CD14-positive monocyte (primary cell): ENCODE measurements at regions not wholly inside any gene's neighbourhood (a gene's known extent, or its start where the extent isn't known, plus 50 kb on each side); places are given as distances from the start of the nearest gene placed in this dataset.

Source experiments
- DNase-seq, 3 donors: peaks; one replicate each; pipeline ENCODE4 v3.0.0-alpha.2; 2011 to 2022
- H2AFZ ChIP-seq: 2 replicates; pipeline ENCODE4 v1.6.0; 2012; ENCODE audit warnings: mild to moderate bottlenecking, low read depth, low read length, inconsistent platforms; ENCODE audit not compliant: insufficient read depth, poor library complexity, severe bottlenecking
- H3K27ac ChIP-seq, 2 donors: 1 replicate in 1 of 2; 2 replicates in 1 of 2; pipeline ENCODE4 v1.5.1; 2012 to 2013; ENCODE audit warnings: low read length in 2 of 2, control low read depth in 1 of 2, inconsistent platforms in 1 of 2, low read depth in 1 of 2, mild to moderate bottlenecking in 1 of 2
- H3K27me3 ChIP-seq, 2 donors: one replicate each; pipeline versions ENCODE4 v1.6.0 to v1.6.1; 2011 to 2013; ENCODE audit warnings: low read length in 2 of 2; ENCODE audit not compliant: control insufficient read depth in 2 of 2, insufficient read depth in 2 of 2
- H3K36me3 ChIP-seq, 2 donors: replicated peaks in 1 of 2; 1 replicate in 1 of 2; 2 replicates in 1 of 2; pipeline versions ENCODE4 v1.5.1 to v1.6.1; 2012 to 2013; ENCODE audit warnings: low read length in 2 of 2, control low read depth in 1 of 2, inconsistent platforms in 1 of 2, mild to moderate bottlenecking in 1 of 2; ENCODE audit not compliant: insufficient read depth in 2 of 2, control insufficient read depth in 1 of 2
- H3K4me1 ChIP-seq, 2 donors: 1 replicate in 1 of 2; 2 replicates in 1 of 2; pipeline versions ENCODE4 v1.5.1 to v1.6.1; 2012 to 2013; ENCODE audit warnings: low read length in 2 of 2, control low read depth in 1 of 2, inconsistent platforms in 1 of 2, mild to moderate bottlenecking in 1 of 2, moderate library complexity in 1 of 2; ENCODE audit not compliant: insufficient read depth in 2 of 2, control insufficient read depth in 1 of 2
- H3K4me2 ChIP-seq: replicated peaks from 2 replicates; pipeline ENCODE3; 2012; ENCODE audit warnings: low read length, moderate library complexity, mild to moderate bottlenecking; ENCODE audit not compliant: poor library complexity, severe bottlenecking; ENCODE audit errors: extremely low read depth
- H3K4me3 ChIP-seq, 3 experiments: fragments of 200-600 bp in 1 of 3; sonication (generic) in 1 of 3; replicated peaks in 1 of 3; 1 replicate in 2 of 3; 2 replicates in 1 of 3; pipeline ENCODE4 v1.5.1; 2011 to 2013; ENCODE audit warnings: low read length in 3 of 3, mild to moderate bottlenecking in 3 of 3, control low read depth in 2 of 3, low read depth in 2 of 3, inconsistent platforms in 1 of 3, moderate library complexity in 1 of 3
- H3K79me2 ChIP-seq: 2 replicates; pipeline ENCODE4 v1.6.0; 2012; ENCODE audit warnings: mild to moderate bottlenecking, control low read depth, inconsistent platforms, low read length, moderate library complexity; ENCODE audit not compliant: insufficient read depth
- H3K9ac ChIP-seq: 2 replicates; pipeline ENCODE4 v1.6.0; 2017; ENCODE audit warnings: low read length, mild to moderate bottlenecking; ENCODE audit not compliant: insufficient read depth, poor library complexity, severe bottlenecking
- H3K9me3 ChIP-seq, 2 donors: replicated peaks in 1 of 2; 1 replicate in 1 of 2; 2 replicates in 1 of 2; pipeline versions ENCODE4 v1.5.1 to v1.6.1; 2012 to 2013; ENCODE audit warnings: low read length in 2 of 2, control low read depth in 1 of 2; ENCODE audit not compliant: control insufficient read depth in 1 of 2, insufficient read depth in 1 of 2
- H4K20me1 ChIP-seq: 2 replicates; pipeline ENCODE4 v1.6.0; 2012; ENCODE audit warnings: mild to moderate bottlenecking, low read length, control low read depth, moderate library complexity; ENCODE audit not compliant: insufficient read depth
- H3K27ac Mint-ChIP-seq, 7 donors: one replicate each; pipeline ENCODE4 v1.8.0; 2020; ENCODE audit warnings: mild to moderate bottlenecking in 7 of 7, mixed read lengths in 7 of 7, moderate library complexity in 6 of 7, inconsistent platforms in 2 of 7
- H3K27me3 Mint-ChIP-seq, 3 donors: one replicate each; pipeline ENCODE4 v1.8.0; 2021 to 2022; ENCODE audit warnings: low read depth in 3 of 3, mild to moderate bottlenecking in 3 of 3, mixed read lengths in 3 of 3, moderate library complexity in 3 of 3, inconsistent platforms in 1 of 3
- H3K36me3 Mint-ChIP-seq, 2 donors: one replicate each; pipeline ENCODE4 v1.8.0; 2020; ENCODE audit warnings: mixed read lengths in 2 of 2, inconsistent platforms in 1 of 2, mild to moderate bottlenecking in 1 of 2
- H3K4me1 Mint-ChIP-seq: one replicate; pipeline ENCODE4 v1.8.0; 2020; ENCODE audit warnings: mild to moderate bottlenecking, mixed read lengths
- H3K4me3 Mint-ChIP-seq, 2 donors: one replicate each; pipeline ENCODE4 v1.8.0; 2020; ENCODE audit warnings: mild to moderate bottlenecking in 2 of 2, mixed read lengths in 2 of 2, moderate library complexity in 1 of 2
- H3K9me3 Mint-ChIP-seq, 7 donors: one replicate each; pipeline ENCODE4 v1.8.0; 2020 to 2022; ENCODE audit warnings: mixed read lengths in 7 of 7, mild to moderate bottlenecking in 6 of 7, moderate library complexity in 6 of 7, inconsistent platforms in 2 of 7
- WGBS: methylation state at CpG from one replicate; pipeline ENCODE4 v1.1.5; 2013; ENCODE audit warnings: missing lambda C conversion rate; ENCODE audit not compliant: insufficient coverage; 5-methylcytosine and 5-hydroxymethylcytosine counted together
- intact Hi-C, 2 donors: fragments of 100-400 bp; cut with micrococcal nuclease; formaldehyde crosslinking; loops; one replicate each; pipeline versions ENCODE4 v1.15.0 to v1.15.1; 2023
- TF ChIP-seq, protein P1 (sequence below): fragments of 200-600 bp; IDR thresholded peaks from one replicate; pipeline ENCODE4 v1.8.0; 2022; ENCODE audit warnings: antibody characterized with exemption, mild to moderate bottlenecking

DNA sequence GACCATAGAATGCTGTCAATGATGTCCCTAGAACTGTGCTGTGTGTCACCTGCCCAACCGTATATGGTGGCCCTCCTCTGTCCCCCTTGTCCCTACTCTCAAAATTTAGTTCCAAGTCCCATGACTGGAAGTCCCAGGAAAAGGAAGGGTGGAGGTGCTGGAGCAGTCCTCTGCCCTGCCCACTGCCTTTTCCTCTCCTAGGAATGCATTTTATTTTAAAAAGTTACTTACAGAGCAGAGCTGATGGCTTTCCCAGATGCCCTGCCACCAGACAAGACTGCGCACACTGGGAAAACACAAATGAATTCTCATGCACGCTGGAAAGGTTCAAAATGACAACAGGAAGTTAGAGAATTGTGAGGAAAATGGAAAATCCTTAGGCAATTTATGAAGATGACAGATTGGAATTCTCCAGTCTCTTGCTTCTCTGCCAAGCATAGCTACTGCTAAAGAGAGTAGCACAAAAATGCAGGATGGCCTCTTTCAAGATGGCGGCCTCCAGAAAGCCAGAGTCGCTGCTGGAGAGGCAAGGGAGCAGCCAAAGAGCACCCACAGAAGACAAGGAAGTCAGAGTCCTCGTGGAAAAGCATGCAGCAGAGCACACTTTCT, 117.1 kb upstream of the TSC22D1 start:
- Histone ChIP-seq H2AFZ (no peak overlapping the region), H3K27ac (no peak overlapping the region), H3K79me2 (no peaks in the 10 kb centered on the region), H3K36me3 (no peaks in the 10 kb centered on the region), H3K4me1 (no peaks in the 10 kb centered on the region), H3K4me3 (no peak overlapping the region), H3K27me3 (no peaks in the 10 kb centered on the region), H3K4me2 (no peak overlapping the region), H3K9me3 (no peaks in the 10 kb centered on the region), H4K20me1 (no peaks in the 10 kb centered on the region), H3K9ac (no peak overlapping the region)
- H3K9me3 Mint-ChIP-seq: no peaks in the 10 kb centered on the region
- 93% methylated on average over 4 of the region's 6 CpGs for WGBS
- peaks cover 2 to 4% (median 4%) of the 10 kb centered on the region in 3 donors for H3K27me3 Mint-ChIP-seq
- no peak for DNase-seq
- H3K36me3 Mint-ChIP-seq: no peaks in the 10 kb centered on the region
- no peaks in the 10 kb centered on the region for H3K4me1 Mint-ChIP-seq
- intact Hi-C loops: no loop called here
- TF ChIP-seq, protein P1, sequence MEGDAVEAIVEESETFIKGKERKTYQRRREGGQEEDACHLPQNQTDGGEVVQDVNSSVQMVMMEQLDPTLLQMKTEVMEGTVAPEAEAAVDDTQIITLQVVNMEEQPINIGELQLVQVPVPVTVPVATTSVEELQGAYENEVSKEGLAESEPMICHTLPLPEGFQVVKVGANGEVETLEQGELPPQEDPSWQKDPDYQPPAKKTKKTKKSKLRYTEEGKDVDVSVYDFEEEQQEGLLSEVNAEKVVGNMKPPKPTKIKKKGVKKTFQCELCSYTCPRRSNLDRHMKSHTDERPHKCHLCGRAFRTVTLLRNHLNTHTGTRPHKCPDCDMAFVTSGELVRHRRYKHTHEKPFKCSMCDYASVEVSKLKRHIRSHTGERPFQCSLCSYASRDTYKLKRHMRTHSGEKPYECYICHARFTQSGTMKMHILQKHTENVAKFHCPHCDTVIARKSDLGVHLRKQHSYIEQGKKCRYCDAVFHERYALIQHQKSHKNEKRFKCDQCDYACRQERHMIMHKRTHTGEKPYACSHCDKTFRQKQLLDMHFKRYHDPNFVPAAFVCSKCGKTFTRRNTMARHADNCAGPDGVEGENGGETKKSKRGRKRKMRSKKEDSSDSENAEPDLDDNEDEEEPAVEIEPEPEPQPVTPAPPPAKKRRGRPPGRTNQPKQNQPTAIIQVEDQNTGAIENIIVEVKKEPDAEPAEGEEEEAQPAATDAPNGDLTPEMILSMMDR: no peak
- no peak overlapping the region for H3K4me3 Mint-ChIP-seq
- no peak overlapping the region for H3K27ac Mint-ChIP-seq

DNA sequence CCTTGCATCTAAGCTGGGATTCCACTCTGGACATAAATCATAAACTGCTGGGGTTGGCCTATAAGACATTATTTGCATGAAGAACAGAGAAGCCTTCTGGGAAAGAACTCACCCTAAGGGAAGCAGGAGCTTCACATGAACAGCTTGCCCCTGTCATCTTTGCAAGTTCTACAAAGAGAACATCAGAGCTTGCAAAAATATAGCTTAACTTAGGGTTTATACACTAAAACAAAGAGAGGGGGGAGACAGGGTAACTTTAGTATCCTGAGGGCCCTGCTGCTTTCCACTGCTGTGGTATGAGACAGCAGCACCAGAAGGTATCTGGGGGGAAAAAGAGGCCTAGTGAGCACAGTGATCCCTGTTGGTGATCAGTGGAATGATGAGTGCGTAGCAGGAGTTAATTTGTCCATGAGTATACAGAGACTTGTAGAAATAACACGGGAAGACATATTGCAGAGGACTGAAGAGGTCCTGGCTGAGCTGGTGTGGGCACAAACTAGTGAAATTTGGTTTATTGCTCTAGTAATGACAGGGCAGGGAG, 116.1 kb upstream of the TSC22D1 start:
- peaks cover 2 to 4% (median 4%) of the 10 kb centered on the region in 3 donors for H3K27me3 Mint-ChIP-seq
- Histone ChIP-seq H3K79me2 (no peaks in the 10 kb centered on the region), H3K27ac (no peak overlapping the region), H3K4me1 (no peaks in the 10 kb centered on the region), H3K27me3 (no peaks in the 10 kb centered on the region), H2AFZ (no peak overlapping the region), H3K9ac (no peak overlapping the region), H3K9me3 (no peaks in the 10 kb centered on the region), H3K36me3 (no peaks in the 10 kb centered on the region), H3K4me3 (no peak overlapping the region), H4K20me1 (no peaks in the 10 kb centered on the region), H3K4me2 (no peak overlapping the region)
- no peaks in the 10 kb centered on the region for H3K9me3 Mint-ChIP-seq
- H3K4me1 Mint-ChIP-seq: no peaks in the 10 kb centered on the region
- H3K27ac Mint-ChIP-seq: peak overlapping the region in 1 of 7 donors; percentile 26
- 96% methylated on average over 2 of the region's 2 CpGs for whole genome bisulfite sequencing
- TF ChIP-seq, protein P1: no peak
- H3K36me3 Mint-ChIP-seq: no peaks in the 10 kb centered on the region
- intact Hi-C loops: no loop called here
- DNase-seq: no peak
- H3K4me3 Mint-ChIP-seq: no peak overlapping the region
